PC-9 (cell line): ENCODE measurements at regions not wholly inside any gene's neighbourhood (a gene's known extent, or its start where the extent isn't known, plus 50 kb on each side); places are given as distances from the start of the nearest gene placed in this dataset.

Experiments
- BruUV-seq: library from RNA; stranded (reverse); fragments of 400-500 nt; replicated peaks from 2 replicates; lab custom pipeline; 2021; lab: Mats Ljungman, UMichigan
- CTCF ChIA-PET: fragments of 300-600 bp; sonication (Branson Sonifier 250); formaldehyde crosslinking; loops from one replicate; lab custom pipeline; 2022; ENCODE audit warnings: antibody characterized with exemption; lab: Charles Lee
- POLR2A ChIA-PET: fragments of 300-600 bp; sonication (Branson Sonifier 250); formaldehyde crosslinking; loops from one replicate; lab custom pipeline; 2022; ENCODE audit warnings: antibody characterized with exemption; ENCODE audit not compliant: unreplicated experiment; lab: Charles Lee
- DNase-seq, 2 experiments: peaks; one replicate each; pipeline versions ENCODE4 v3.0.0 to v3.0.0-alpha.2; 2015 to 2022; ENCODE audit warnings: mixed read lengths in 1 of 2
- H2AFZ ChIP-seq: fragments of 200-600 bp; sonication (generic); 2 replicates; pipeline ENCODE4 v1.8.1; 2017; ENCODE audit warnings: antibody characterized with exemption
- H3F3A ChIP-seq: fragments of 200-600 bp; sonication (generic); 2 replicates; pipeline ENCODE4 v1.8.1; 2017; ENCODE audit warnings: antibody characterized with exemption, mild to moderate bottlenecking, low read depth; ENCODE audit not compliant: insufficient read depth
- H3K27ac ChIP-seq: fragments of 200-600 bp; sonication (generic); 2 replicates; pipeline ENCODE4 v1.6.1; 2016; ENCODE audit warnings: mixed run types
- H3K27me3 ChIP-seq: fragments of 200-600 bp; sonication (generic); 2 replicates; pipeline ENCODE4 v1.6.1; 2016; ENCODE audit warnings: low read depth, mixed run types; ENCODE audit not compliant: insufficient read depth
- H3K36me3 ChIP-seq: fragments of 200-600 bp; sonication (generic); 2 replicates; pipeline ENCODE4 v1.6.1; 2016; ENCODE audit warnings: low read depth, mixed run types
- H3K4me1 ChIP-seq: fragments of 200-600 bp; sonication (generic); replicated peaks from 2 replicates; pipeline ENCODE4 v1.6.1; 2016; ENCODE audit warnings: mixed run types; ENCODE audit not compliant: insufficient read depth
- H3K4me2 ChIP-seq: fragments of 200-600 bp; sonication (generic); 2 replicates; pipeline ENCODE4 v1.6.1; 2017; ENCODE audit warnings: mixed run types
- H3K4me3 ChIP-seq: fragments of 200-600 bp; sonication (generic); 2 replicates; pipeline ENCODE4 v1.6.1; 2016; ENCODE audit warnings: mixed run types
- H3K79me2 ChIP-seq: fragments of 200-600 bp; sonication (generic); 2 replicates; pipeline ENCODE4 v1.6.1; 2017; ENCODE audit warnings: low read depth, mixed run types
- H3K9me2 ChIP-seq: fragments of 200-600 bp; sonication (generic); 2 replicates; pipeline ENCODE4 v1.8.1; 2017; ENCODE audit warnings: mild to moderate bottlenecking; ENCODE audit not compliant: insufficient read depth
- H3K9me3 ChIP-seq: fragments of 200-600 bp; sonication (generic); 2 replicates; pipeline ENCODE4 v1.8.1; 2016; ENCODE audit warnings: low read depth; ENCODE audit not compliant: insufficient read depth
- H4K20me1 ChIP-seq: fragments of 200-600 bp; sonication (generic); 2 replicates; pipeline ENCODE4 v1.8.1; 2017; ENCODE audit not compliant: insufficient read depth
- EZH2 ChIP-seq: fragments of 200-600 bp; sonication (generic); IDR thresholded peaks from 2 replicates; pipeline ENCODE4 v1.8.0; 2017; ENCODE audit warnings: antibody characterized with exemption, low read depth
- intact Hi-C: fragments of 100-400 bp; cut with micrococcal nuclease; formaldehyde crosslinking; loops from one replicate; pipeline ENCODE4 v1.10.0; 2022; ENCODE audit not compliant: unreplicated experiment
- TF ChIP-seq, protein P1 (sequence below): fragments of 200-600 bp; sonication (generic); conservative IDR thresholded peaks from 2 replicates; pipeline ENCODE4 v1.6.1; 2017; ENCODE audit warnings: mixed run types, antibody characterized with exemption, mild to moderate bottlenecking, moderate library complexity

GRCh38 chr10:56522166-56522565 lies 161.1 kb upstream of the ZWINT start:
- Histone ChIP-seq H3K36me3 (no peaks in the 10 kb centered on the region), H3F3A (no peaks in the 10 kb centered on the region), H3K27me3 (no peaks in the 10 kb centered on the region), H3K4me2 (no peak overlapping the region), H4K20me1 (no peaks in the 10 kb centered on the region), H3K27ac (no peak overlapping the region), H3K9me3 (no peaks in the 10 kb centered on the region), H3K79me2 (no peaks in the 10 kb centered on the region), H3K9me2 (no peaks in the 10 kb centered on the region), H2AFZ (no peak overlapping the region), H3K4me3 (no peak overlapping the region), H3K4me1 (no peaks in the 10 kb centered on the region)
- ChIA-PET POLR2A (no interaction called here), CTCF (no interaction called here)
- DNase-seq = no peak
- intact Hi-C loops = no loop called here
- no TSS peak for BruUV-seq
- TF ChIP-seq EZH2 = no peak
- TF ChIP-seq, protein P1, sequence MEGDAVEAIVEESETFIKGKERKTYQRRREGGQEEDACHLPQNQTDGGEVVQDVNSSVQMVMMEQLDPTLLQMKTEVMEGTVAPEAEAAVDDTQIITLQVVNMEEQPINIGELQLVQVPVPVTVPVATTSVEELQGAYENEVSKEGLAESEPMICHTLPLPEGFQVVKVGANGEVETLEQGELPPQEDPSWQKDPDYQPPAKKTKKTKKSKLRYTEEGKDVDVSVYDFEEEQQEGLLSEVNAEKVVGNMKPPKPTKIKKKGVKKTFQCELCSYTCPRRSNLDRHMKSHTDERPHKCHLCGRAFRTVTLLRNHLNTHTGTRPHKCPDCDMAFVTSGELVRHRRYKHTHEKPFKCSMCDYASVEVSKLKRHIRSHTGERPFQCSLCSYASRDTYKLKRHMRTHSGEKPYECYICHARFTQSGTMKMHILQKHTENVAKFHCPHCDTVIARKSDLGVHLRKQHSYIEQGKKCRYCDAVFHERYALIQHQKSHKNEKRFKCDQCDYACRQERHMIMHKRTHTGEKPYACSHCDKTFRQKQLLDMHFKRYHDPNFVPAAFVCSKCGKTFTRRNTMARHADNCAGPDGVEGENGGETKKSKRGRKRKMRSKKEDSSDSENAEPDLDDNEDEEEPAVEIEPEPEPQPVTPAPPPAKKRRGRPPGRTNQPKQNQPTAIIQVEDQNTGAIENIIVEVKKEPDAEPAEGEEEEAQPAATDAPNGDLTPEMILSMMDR = no peak

GRCh38 chr10:56508562-56508961 lies 147.5 kb upstream of the ZWINT start:
- ChIA-PET POLR2A (no interaction called here), CTCF (no interaction called here)
- Histone ChIP-seq H3K4me2 (no peak overlapping the region), H3K4me1 (no peaks in the 10 kb centered on the region), H3K9me2 (no peaks in the 10 kb centered on the region), H3K27ac (no peak overlapping the region), H3K4me3 (no peak overlapping the region), H3K36me3 (no peaks in the 10 kb centered on the region), H3K9me3 (no peaks in the 10 kb centered on the region), H3F3A (no peaks in the 10 kb centered on the region), H4K20me1 (no peaks in the 10 kb centered on the region), H2AFZ (no peak overlapping the region), H3K79me2 (no peaks in the 10 kb centered on the region), H3K27me3 (no peaks in the 10 kb centered on the region)
- no peak for DNase-seq
- no peak for TF ChIP-seq EZH2
- TF ChIP-seq, protein P1 = no peak
- intact Hi-C loops = no loop called here
- BruUV-seq = no TSS peak

GRCh38 chr10:56507033-56507432 lies 146.0 kb upstream of the ZWINT start:
- Histone ChIP-seq H2AFZ (no peak overlapping the region), H3K9me3 (no peaks in the 10 kb centered on the region), H4K20me1 (no peaks in the 10 kb centered on the region), H3K9me2 (no peaks in the 10 kb centered on the region), H3F3A (no peaks in the 10 kb centered on the region), H3K4me2 (no peak overlapping the region), H3K4me3 (no peak overlapping the region), H3K79me2 (no peaks in the 10 kb centered on the region), H3K4me1 (no peaks in the 10 kb centered on the region), H3K36me3 (no peaks in the 10 kb centered on the region), H3K27ac (no peak overlapping the region), H3K27me3 (no peaks in the 10 kb centered on the region)
- TF ChIP-seq, protein P1 = no peak
- no peak for TF ChIP-seq EZH2
- no TSS peak for BruUV-seq
- CTCF ChIA-PET = no interaction called here
- POLR2A ChIA-PET = no interaction called here
- DNase-seq = no peak
- intact Hi-C loops = no loop called here
